Right atrium auricular region (tissue), 2 donors: ENCODE measurements at regions not wholly inside any gene's neighbourhood (a gene's known extent, or its start where the extent isn't known, plus 50 kb on each side); places are given as distances from the start of the nearest gene placed in this dataset.

ENCODE experiments used
- DNase-seq: peaks from one replicate; pipeline ENCODE4 v3.0.0-alpha.2; 2019; ENCODE audit warnings: low spot score
- H3K27ac ChIP-seq, 2 donors: fragments of 200-600 bp; sonication (generic); 1 replicate in 1 of 2; 2 replicates in 1 of 2; pipeline ENCODE4 v1.5.1; 2016 to 2019
- H3K27me3 ChIP-seq, 2 donors: fragments of 200-600 bp; sonication (generic); one replicate each; pipeline versions ENCODE4 v1.5.1 to v1.6.0; 2017 to 2019
- H3K36me3 ChIP-seq: fragments of 200-600 bp; sonication (generic); one replicate; pipeline ENCODE4 v1.5.1; 2016
- H3K4me1 ChIP-seq, 2 donors: fragments of 200-600 bp; sonication (generic); one replicate each; pipeline versions ENCODE4 v1.5.1 to v1.6.0; 2017 to 2019
- H3K4me3 ChIP-seq, 2 donors: fragments of 200-600 bp; sonication (generic); 1 replicate in 1 of 2; 2 replicates in 1 of 2; pipeline ENCODE4 v1.5.1; 2017 to 2019; ENCODE audit warnings: mild to moderate bottlenecking in 1 of 2, moderate library complexity in 1 of 2
- H3K9me3 ChIP-seq, 2 donors: fragments of 200-600 bp; sonication (generic); one replicate each; pipeline ENCODE4 v1.5.1; 2019
- CTCF ChIP-seq, 2 donors: fragments of 200-600 bp; sonication (generic); IDR thresholded peaks; one replicate each; pipeline ENCODE4 v1.5.1; 2019; ENCODE audit warnings: antibody characterized with exemption in 2 of 2

- no peak for DNase-seq
- Histone ChIP-seq H3K27ac (peak overlapping the region in 1 of 2 donors; percentile 35), H3K4me3 (no peak overlapping the region), H3K27me3 (no peaks in the 10 kb centered on the region), H3K9me3 (no peaks in the 10 kb centered on the region), H3K4me1 (no peaks in the 10 kb centered on the region), H3K36me3 (no peaks in the 10 kb centered on the region)
- TF ChIP-seq CTCF (IDR thresholded peaks at IDR 0.05): no peak
Measured at GRCh38 chr5:155278532-155278931, 265.0 kb downstream of the KIF4B start.

- Histone ChIP-seq H3K9me3 (no peaks in the 10 kb centered on the region), H3K4me1 (no peaks in the 10 kb centered on the region), H3K36me3 (no peaks in the 10 kb centered on the region), H3K27ac (no peak overlapping the region), H3K4me3 (no peak overlapping the region), H3K27me3 (no peaks in the 10 kb centered on the region)
- no peak for DNase-seq
- TF ChIP-seq CTCF (IDR thresholded peaks at IDR 0.05): no peak
Measured at GRCh38 chr5:155282503-155283107, 269.1 kb downstream of the KIF4B start.

- no peaks in the 10 kb centered on the region for H3K4me1 ChIP-seq
- DNase-seq: no peak
- H3K27me3 ChIP-seq: no peaks in the 10 kb centered on the region
- H3K9me3 ChIP-seq: no peaks in the 10 kb centered on the region
- no peak for TF ChIP-seq CTCF (IDR thresholded peaks at IDR 0.05)
- H3K36me3 ChIP-seq: no peaks in the 10 kb centered on the region
- H3K27ac ChIP-seq: no peak overlapping the region
- H3K4me3 ChIP-seq: no peak overlapping the region
Measured at GRCh38 chr5:155285706-155286105, 272.2 kb downstream of the KIF4B start.

GRCh38 chr5:155290937-155291336 is 277.4 kb downstream of the KIF4B start:
- Histone ChIP-seq H3K9me3 (no peaks in the 10 kb centered on the region), H3K36me3 (no peaks in the 10 kb centered on the region), H3K4me3 (no peak overlapping the region), H3K27me3 (no peaks in the 10 kb centered on the region), H3K27ac (no peak overlapping the region), H3K4me1 (no peaks in the 10 kb centered on the region)
- DNase-seq: no peak
- TF ChIP-seq CTCF (IDR thresholded peaks at IDR 0.05): no peak

- no peak for DNase-seq
- H3K4me1 ChIP-seq: peaks cover 0 to under 1% of the 10 kb centered on the region in 2 donors
- H3K27ac ChIP-seq: no peak overlapping the region
- H3K4me3 ChIP-seq: no peak overlapping the region
- H3K36me3 ChIP-seq: no peaks in the 10 kb centered on the region
- H3K27me3 ChIP-seq: no peaks in the 10 kb centered on the region
- H3K9me3 ChIP-seq: no peaks in the 10 kb centered on the region
- TF ChIP-seq CTCF (IDR thresholded peaks at IDR 0.05): no peak
Measured at GRCh38 chr5:155293605-155294178, 280.1 kb downstream of the KIF4B start.

GRCh38 chr5:155295111-155295510 is 281.6 kb downstream of the KIF4B start:
- no peak for DNase-seq
- no peak overlapping the region for H3K4me3 ChIP-seq
- H3K36me3 ChIP-seq: no peaks in the 10 kb centered on the region
- TF ChIP-seq CTCF (IDR thresholded peaks at IDR 0.05): no peak
- H3K27me3 ChIP-seq: no peaks in the 10 kb centered on the region
- H3K27ac ChIP-seq: no peak overlapping the region
- peaks cover 0 to 8% of the 10 kb centered on the region in 2 donors for H3K4me1 ChIP-seq
- no peaks in the 10 kb centered on the region for H3K9me3 ChIP-seq
